Liver (tissue), 3 donors: ENCODE measurements at regions not wholly inside any gene's neighbourhood (a gene's known extent, or its start where the extent isn't known, plus 50 kb on each side); places are given as distances from the start of the nearest gene placed in this dataset.

Source experiments
- ATF3 ChIP-seq: IDR thresholded peaks from 2 replicates; pipeline ENCODE4 v1.6.1; 2016; ENCODE audit warnings: antibody characterized with exemption
- CTCF ChIP-seq: fragments of 150-350 bp; IDR thresholded peaks from 2 replicates; pipeline ENCODE4 v1.5.1; 2017; ENCODE audit warnings: improper control_type of control experiment, low read depth, low read length; ENCODE audit not compliant: missing input control
- EGR1 ChIP-seq, 2 donors: IDR thresholded peaks; 2 replicates each; pipeline ENCODE4 v1.6.1; 2016 to 2018; ENCODE audit warnings: antibody characterized with exemption in 2 of 2, low read depth in 2 of 2
- HNF4A ChIP-seq, 2 donors: conservative IDR thresholded peaks; 2 replicates each; pipeline ENCODE4 v1.6.1; 2016; ENCODE audit warnings: antibody characterized with exemption in 2 of 2, mild to moderate bottlenecking in 2 of 2
- RAD21 ChIP-seq, 2 donors: IDR thresholded peaks; 2 replicates each; pipeline ENCODE4 v1.6.1; 2016; ENCODE audit warnings: antibody characterized with exemption in 2 of 2, mild to moderate bottlenecking in 2 of 2
- donor health status: healthy.
- donor health status: healthy.

DNA sequence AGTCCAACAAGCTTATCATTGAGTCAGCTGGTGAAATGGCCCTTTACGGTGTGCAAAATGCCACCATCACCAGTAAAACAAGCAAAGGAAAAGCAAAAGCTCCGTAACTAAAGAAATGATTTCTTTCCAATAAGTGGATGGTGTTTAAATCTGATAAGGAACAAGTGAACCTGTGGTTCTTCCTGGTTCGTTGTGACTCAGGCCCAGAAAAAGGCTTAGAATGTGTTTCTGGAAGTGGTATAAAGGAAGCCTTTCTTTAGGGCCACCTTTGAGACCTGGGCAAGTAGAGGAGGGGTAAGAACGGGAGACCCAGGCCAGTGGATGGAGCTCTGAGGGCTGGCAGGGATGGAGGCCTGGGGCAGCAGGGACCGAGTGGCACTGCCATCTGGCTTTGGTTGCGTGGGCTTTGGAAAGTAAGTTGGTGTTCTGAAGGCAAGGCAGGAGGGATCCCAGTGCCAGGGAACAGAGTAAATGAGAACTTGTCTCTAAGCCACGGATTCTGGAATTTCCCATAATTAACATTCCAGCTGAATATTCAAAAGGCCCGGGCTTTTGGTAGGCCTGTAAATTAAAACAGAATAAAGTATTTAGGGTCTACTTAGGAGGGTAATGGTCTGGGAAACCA lies 87.9 kb upstream of the LMO4 start:
- TF ChIP-seq CTCF (no peak), HNF4A (conservative IDR thresholded peaks at IDR 0.05) (no peak), EGR1 (IDR thresholded peaks at IDR 0.05; ENCODE audit: low read depth in 2 of 2) (no peak), ATF3 (no peak), RAD21 (IDR thresholded peaks at IDR 0.05) (no peak)
